ENCODE measurements at regions not wholly inside any gene's neighbourhood (a gene's known extent, or its start where the extent isn't known, plus 50 kb on each side); places are given as distances from the start of the nearest gene placed in this dataset.

- TF ChIP-seq SPI1 (IDR thresholded peaks at IDR 0.05; ENCODE audit: low read depth, low read length): no peak
- TF ChIP-seq POLR2A (IDR thresholded peaks at IDR 0.05; ENCODE audit: low read depth, low read length): no peak
- TF ChIP-seq POU2F2 (IDR thresholded peaks at IDR 0.05; ENCODE audit: low read depth, low read length): no peak
- no peak for TF ChIP-seq PAX5 (IDR thresholded peaks at IDR 0.05; ENCODE audit: insufficient read depth, low read length, severe bottlenecking)
- no peak for TF ChIP-seq POLR2AphosphoS5 (IDR thresholded peaks at IDR 0.05; ENCODE audit: low read depth, low read length)
- TF ChIP-seq TAF1 (IDR thresholded peaks at IDR 0.05; ENCODE audit: low read depth, low read length): no peak
- DNase-seq (ENCODE audit: insufficient read length, low spot score) (no peak), FAIRE-seq (no peak)
Observed at GRCh38 chr10:129339191-129339590, 127.8 kb upstream of the MGMT start.

DNA sequence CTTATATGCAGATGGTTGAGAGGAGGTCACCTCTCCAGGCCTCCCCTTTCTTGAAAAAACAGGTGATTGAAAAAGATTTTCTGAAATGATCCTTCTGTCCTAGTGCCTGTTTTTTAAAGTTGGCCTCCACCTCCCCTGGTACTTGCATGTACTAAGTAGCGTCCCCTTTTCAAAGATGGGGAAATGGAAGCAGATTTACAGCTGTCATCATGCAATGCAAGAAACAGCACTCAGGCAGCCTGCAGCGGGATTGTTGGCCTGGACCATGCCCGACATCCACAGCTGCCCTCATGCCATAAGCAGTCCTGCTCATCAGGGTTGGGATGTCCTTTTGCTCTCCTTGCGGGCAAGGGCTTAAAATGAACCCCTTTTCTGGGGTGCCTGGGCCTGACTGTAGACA, 127.2 kb upstream of the MGMT start:
- FAIRE-seq: no peak
- no peak for DNase-seq (ENCODE audit: insufficient read length, low spot score)
- no peak for TF ChIP-seq POU2F2 (IDR thresholded peaks at IDR 0.05; ENCODE audit: low read depth, low read length)
- no peak for TF ChIP-seq TAF1 (IDR thresholded peaks at IDR 0.05; ENCODE audit: low read depth, low read length)
- no peak for TF ChIP-seq POLR2AphosphoS5 (IDR thresholded peaks at IDR 0.05; ENCODE audit: low read depth, low read length)
- no peak for TF ChIP-seq PAX5 (IDR thresholded peaks at IDR 0.05; ENCODE audit: insufficient read depth, low read length, severe bottlenecking)
- no peak for TF ChIP-seq SPI1 (IDR thresholded peaks at IDR 0.05; ENCODE audit: low read depth, low read length)
- TF ChIP-seq POLR2A (IDR thresholded peaks at IDR 0.05; ENCODE audit: low read depth, low read length): no peak

DNA sequence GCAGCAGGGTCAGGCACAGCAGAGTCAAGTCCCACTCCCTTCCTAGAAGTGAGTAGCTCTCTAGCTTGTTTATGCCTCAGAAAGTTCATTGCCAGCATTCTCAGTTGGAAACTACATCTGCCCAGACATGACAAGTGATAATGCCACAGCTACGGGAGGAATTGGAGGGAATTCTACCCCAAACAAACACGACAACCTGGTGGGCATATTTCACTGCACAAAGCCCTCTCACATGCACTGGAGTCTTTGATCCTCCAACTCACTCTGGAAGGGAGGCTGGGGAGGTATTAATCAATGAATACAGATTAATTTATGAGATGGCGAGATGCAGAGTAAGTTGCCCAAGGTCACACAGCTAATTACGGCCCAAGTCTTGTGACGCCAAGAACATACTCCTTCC, 126.0 kb upstream of the MGMT start:
- no peak for DNase-seq (ENCODE audit: insufficient read length, low spot score)
- no peak for FAIRE-seq
- no peak for TF ChIP-seq POLR2A (IDR thresholded peaks at IDR 0.05; ENCODE audit: low read depth, low read length)
- no peak for TF ChIP-seq TAF1 (IDR thresholded peaks at IDR 0.05; ENCODE audit: low read depth, low read length)
- no peak for TF ChIP-seq SPI1 (IDR thresholded peaks at IDR 0.05; ENCODE audit: low read depth, low read length)
- no peak for TF ChIP-seq PAX5 (IDR thresholded peaks at IDR 0.05; ENCODE audit: insufficient read depth, low read length, severe bottlenecking)
- TF ChIP-seq POU2F2 (IDR thresholded peaks at IDR 0.05; ENCODE audit: low read depth, low read length): no peak
- TF ChIP-seq POLR2AphosphoS5 (IDR thresholded peaks at IDR 0.05; ENCODE audit: low read depth, low read length): no peak

GRCh38 chr10:129342385-129342784, 124.7 kb upstream of the MGMT start:
- no peak for DNase-seq (ENCODE audit: insufficient read length, low spot score)
- no peak for FAIRE-seq
- TF ChIP-seq TAF1 (IDR thresholded peaks at IDR 0.05; ENCODE audit: low read depth, low read length) (no peak), POLR2A (IDR thresholded peaks at IDR 0.05; ENCODE audit: low read depth, low read length) (no peak), POLR2AphosphoS5 (IDR thresholded peaks at IDR 0.05; ENCODE audit: low read depth, low read length) (no peak), SPI1 (IDR thresholded peaks at IDR 0.05; ENCODE audit: low read depth, low read length) (no peak), POU2F2 (IDR thresholded peaks at IDR 0.05; ENCODE audit: low read depth, low read length) (no peak), PAX5 (IDR thresholded peaks at IDR 0.05; ENCODE audit: insufficient read depth, low read length, severe bottlenecking) (no peak)

GRCh38 chr10:129343141-129343540, 123.9 kb upstream of the MGMT start:
- no peak for DNase-seq (ENCODE audit: insufficient read length, low spot score)
- TF ChIP-seq POU2F2 (IDR thresholded peaks at IDR 0.05; ENCODE audit: low read depth, low read length): no peak
- TF ChIP-seq POLR2A (IDR thresholded peaks at IDR 0.05; ENCODE audit: low read depth, low read length): no peak
- TF ChIP-seq TAF1 (IDR thresholded peaks at IDR 0.05; ENCODE audit: low read depth, low read length): no peak
- TF ChIP-seq SPI1 (IDR thresholded peaks at IDR 0.05; ENCODE audit: low read depth, low read length): no peak
- TF ChIP-seq PAX5 (IDR thresholded peaks at IDR 0.05; ENCODE audit: insufficient read depth, low read length, severe bottlenecking): no peak
- FAIRE-seq: no peak

DNA sequence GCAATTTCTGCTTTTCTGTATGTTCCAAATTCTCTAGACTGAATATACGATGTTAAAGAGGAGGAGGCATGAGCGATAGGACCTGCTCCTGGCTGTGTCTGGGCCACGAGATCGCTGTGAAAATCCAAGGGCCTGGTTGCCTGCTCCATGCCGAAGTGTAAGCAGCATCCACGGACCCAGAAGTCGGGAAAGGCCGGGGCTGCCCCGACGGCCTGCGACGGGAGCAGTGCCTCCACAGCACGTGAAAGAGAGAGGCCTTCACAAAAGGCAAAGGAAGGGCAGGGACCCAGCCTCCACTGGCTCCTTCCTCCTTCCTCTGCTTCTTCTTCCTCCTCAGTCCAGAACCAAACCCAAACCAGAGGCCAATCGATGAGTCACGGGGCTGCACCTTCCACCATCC, 122.9 kb upstream of the MGMT start:
- no peak for DNase-seq (ENCODE audit: insufficient read length, low spot score)
- no peak for TF ChIP-seq POLR2AphosphoS5 (IDR thresholded peaks at IDR 0.05; ENCODE audit: low read depth, low read length)
- no peak for TF ChIP-seq SPI1 (IDR thresholded peaks at IDR 0.05; ENCODE audit: low read depth, low read length)
- no peak for TF ChIP-seq PAX5 (IDR thresholded peaks at IDR 0.05; ENCODE audit: insufficient read depth, low read length, severe bottlenecking)
- TF ChIP-seq POU2F2 (IDR thresholded peaks at IDR 0.05; ENCODE audit: low read depth, low read length): no peak
- TF ChIP-seq TAF1 (IDR thresholded peaks at IDR 0.05; ENCODE audit: low read depth, low read length): no peak
- no peak for TF ChIP-seq POLR2A (IDR thresholded peaks at IDR 0.05; ENCODE audit: low read depth, low read length)
- FAIRE-seq: no peak

- no peak for FAIRE-seq
- no peak for DNase-seq (ENCODE audit: insufficient read length, low spot score)
- no peak for TF ChIP-seq POU2F2 (IDR thresholded peaks at IDR 0.05; ENCODE audit: low read depth, low read length)
- no peak for TF ChIP-seq PAX5 (IDR thresholded peaks at IDR 0.05; ENCODE audit: insufficient read depth, low read length, severe bottlenecking)
- no peak for TF ChIP-seq POLR2AphosphoS5 (IDR thresholded peaks at IDR 0.05; ENCODE audit: low read depth, low read length)
- no peak for TF ChIP-seq POLR2A (IDR thresholded peaks at IDR 0.05; ENCODE audit: low read depth, low read length)
- TF ChIP-seq SPI1 (IDR thresholded peaks at IDR 0.05; ENCODE audit: low read depth, low read length): no peak
- no peak for TF ChIP-seq TAF1 (IDR thresholded peaks at IDR 0.05; ENCODE audit: low read depth, low read length)
Observed at GRCh38 chr10:129344731-129345355, 122.2 kb upstream of the MGMT start.

DNA sequence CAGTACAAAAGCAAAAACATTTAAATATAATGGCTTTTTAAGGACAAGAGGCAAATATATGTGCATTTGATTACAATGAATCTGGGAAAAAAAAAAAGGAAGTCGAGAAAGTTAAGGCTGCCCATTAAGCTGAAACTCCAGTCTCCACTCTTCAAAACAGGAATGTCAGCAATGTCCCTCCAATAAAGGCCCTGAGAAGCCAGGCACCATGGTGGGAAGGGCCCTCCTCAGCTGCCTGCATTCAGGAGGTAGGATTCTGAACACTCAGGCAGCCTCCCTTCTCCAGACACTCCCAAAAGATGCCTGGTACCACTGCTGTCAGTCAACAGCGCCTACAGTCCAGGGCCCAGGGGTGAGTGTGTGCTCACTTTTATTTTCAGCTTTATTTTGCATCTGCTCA, 121.3 kb upstream of the MGMT start:
- DNase-seq (ENCODE audit: insufficient read length, low spot score): no peak
- TF ChIP-seq SPI1 (IDR thresholded peaks at IDR 0.05; ENCODE audit: low read depth, low read length) (no peak), PAX5 (IDR thresholded peaks at IDR 0.05; ENCODE audit: insufficient read depth, low read length, severe bottlenecking) (no peak), POU2F2 (IDR thresholded peaks at IDR 0.05; ENCODE audit: low read depth, low read length) (no peak), TAF1 (IDR thresholded peaks at IDR 0.05; ENCODE audit: low read depth, low read length) (no peak), POLR2AphosphoS5 (IDR thresholded peaks at IDR 0.05; ENCODE audit: low read depth, low read length) (no peak), POLR2A (IDR thresholded peaks at IDR 0.05; ENCODE audit: low read depth, low read length) (no peak)
- no peak for FAIRE-seq

GRCh38 chr10:129350690-129351089, 116.4 kb upstream of the MGMT start:
- TF ChIP-seq POLR2AphosphoS5 (IDR thresholded peaks at IDR 0.05; ENCODE audit: low read depth, low read length) (no peak), SPI1 (IDR thresholded peaks at IDR 0.05; ENCODE audit: low read depth, low read length) (no peak), POU2F2 (IDR thresholded peaks at IDR 0.05; ENCODE audit: low read depth, low read length) (no peak), TAF1 (IDR thresholded peaks at IDR 0.05; ENCODE audit: low read depth, low read length) (no peak), POLR2A (IDR thresholded peaks at IDR 0.05; ENCODE audit: low read depth, low read length) (no peak), PAX5 (IDR thresholded peaks at IDR 0.05; ENCODE audit: insufficient read depth, low read length, severe bottlenecking) (no peak)
- FAIRE-seq (no peak), DNase-seq (ENCODE audit: insufficient read length, low spot score) (no peak)

DNA sequence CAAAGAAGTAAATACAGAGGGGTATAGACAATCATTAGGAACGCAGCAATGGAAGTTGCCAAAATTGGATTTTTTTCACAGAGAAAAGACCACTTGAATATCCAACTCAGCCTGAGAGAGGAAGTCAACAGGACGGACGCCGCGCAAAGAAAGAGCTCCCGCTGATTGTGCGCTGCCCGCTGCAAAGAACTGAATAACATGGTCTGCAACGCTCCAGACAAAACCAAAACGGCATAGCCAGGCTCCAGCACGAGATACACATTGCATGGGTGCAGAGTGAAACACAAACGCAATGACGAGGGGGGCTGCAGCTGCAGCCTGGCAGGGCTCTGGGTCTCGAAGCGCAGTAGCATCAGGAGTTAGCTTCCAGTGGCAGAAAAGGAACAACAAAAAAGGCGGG, 113.9 kb upstream of the MGMT start:
- no peak for FAIRE-seq
- TF ChIP-seq POLR2A (IDR thresholded peaks at IDR 0.05; ENCODE audit: low read depth, low read length): no peak
- no peak for TF ChIP-seq PAX5 (IDR thresholded peaks at IDR 0.05; ENCODE audit: insufficient read depth, low read length, severe bottlenecking)
- TF ChIP-seq TAF1 (IDR thresholded peaks at IDR 0.05; ENCODE audit: low read depth, low read length): no peak
- no peak for DNase-seq (ENCODE audit: insufficient read length, low spot score)

Data from GM12891 (cell line).